T-helper 17 cell (primary cell): ENCODE measurements at regions not wholly inside any gene's neighbourhood (a gene's known extent, or its start where the extent isn't known, plus 50 kb on each side); places are given as distances from the start of the nearest gene placed in this dataset.

Experiments
- ATAC-seq: fragments of 150-1000 bp; cut with Tn5 transposase; 2 replicates; pipeline ENCODE4 v1.10.0; 2021; ENCODE audit warnings: mild to moderate bottlenecking, moderate library complexity
- DNase-seq, 3 donors: peaks; one replicate each; pipeline versions ENCODE4 v3.0.0 to v3.0.0-alpha.2; 2020 to 2021
- H3K9me3 ChIP-seq: one replicate; pipeline ENCODE4 v1.7.0; 2013; ENCODE audit warnings: low read length, mild to moderate bottlenecking; ENCODE audit not compliant: control insufficient read depth, poor library complexity, severe bottlenecking
- H3K27ac Mint-ChIP-seq: one replicate; pipeline ENCODE4 v1.8.0; 2022; ENCODE audit warnings: mild to moderate bottlenecking, moderate library complexity, mixed read lengths
- H3K27me3 Mint-ChIP-seq: one replicate; pipeline ENCODE4 v1.8.0; 2022; ENCODE audit warnings: mixed read lengths
- H3K36me3 Mint-ChIP-seq: one replicate; pipeline ENCODE4 v1.8.0; 2022; ENCODE audit warnings: low read depth, mixed read lengths
- H3K4me1 Mint-ChIP-seq: one replicate; pipeline ENCODE4 v1.8.0; 2022; ENCODE audit warnings: mild to moderate bottlenecking, mixed read lengths
- H3K4me3 Mint-ChIP-seq: one replicate; pipeline ENCODE4 v1.8.0; 2022; ENCODE audit warnings: mild to moderate bottlenecking, moderate library complexity, mixed read lengths

GRCh38 chr5:114311281-114311680, 50.6 kb upstream of the KCNN2 start:
- DNase-seq (no peak), ATAC-seq (no peak)
- no peak overlapping the region for H3K4me3 Mint-ChIP-seq
- H3K27ac Mint-ChIP-seq = no peak overlapping the region
- no peaks in the 10 kb centered on the region for H3K9me3 ChIP-seq
- H3K27me3 Mint-ChIP-seq = no peaks in the 10 kb centered on the region
- H3K4me1 Mint-ChIP-seq = no peaks in the 10 kb centered on the region
- H3K36me3 Mint-ChIP-seq = no peaks in the 10 kb centered on the region

GRCh38 chr5:114311968-114312367, 49.9 kb upstream of the KCNN2 start:
- ATAC-seq (no peak), DNase-seq (no peak)
- H3K4me3 Mint-ChIP-seq = no peak overlapping the region
- no peaks in the 10 kb centered on the region for H3K27me3 Mint-ChIP-seq
- H3K9me3 ChIP-seq = no peaks in the 10 kb centered on the region
- H3K27ac Mint-ChIP-seq = no peak overlapping the region
- no peaks in the 10 kb centered on the region for H3K36me3 Mint-ChIP-seq
- H3K4me1 Mint-ChIP-seq = no peaks in the 10 kb centered on the region
